D721Med (cell line): ENCODE measurements at regions not wholly inside any gene's neighbourhood (a gene's known extent, or its start where the extent isn't known, plus 50 kb on each side); places are given as distances from the start of the nearest gene placed in this dataset.

Experiments
- DNase-seq: peaks from one replicate; pipeline ENCODE4 v3.0.0; 2011; ENCODE audit warnings: low spot score; ENCODE audit not compliant: insufficient read length
- FAIRE-seq: peaks from 2 replicates; lab custom pipeline; 2011; peaks lifted over from hg19 to GRCh38; lab: Jason Lieb, UNC
- TF ChIP-seq, protein P1 (sequence below): IDR thresholded peaks from 2 replicates; pipeline ENCODE4 v1.5.1; 2012; ENCODE audit warnings: mild to moderate bottlenecking, control low read depth; ENCODE audit not compliant: insufficient read depth; ENCODE audit errors: missing control alignments

GRCh38 chr7:36070230-36070629, 82.8 kb upstream of the EEPD1 start:
- FAIRE-seq (peak; percentile 67), DNase-seq (no peak)

DNA sequence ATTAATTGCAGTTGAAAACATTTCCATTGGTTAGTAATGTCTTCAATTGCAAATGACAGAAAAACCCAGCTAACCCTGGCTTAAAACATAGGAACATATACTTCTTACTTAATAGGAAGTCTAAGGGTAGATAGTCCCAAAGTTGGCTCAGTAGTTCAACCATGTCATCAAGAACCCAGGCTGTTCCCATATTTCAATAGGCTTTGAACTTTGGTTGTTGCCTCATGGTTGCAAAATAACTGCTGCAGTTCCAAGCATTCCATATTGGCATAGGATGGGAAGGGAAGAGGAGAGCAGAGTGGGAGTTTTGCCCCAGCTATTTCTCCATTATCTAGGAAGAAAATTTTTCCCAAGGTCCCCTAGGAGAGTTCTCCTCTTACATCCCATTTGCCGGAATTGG, 81.4 kb upstream of the EEPD1 start:
- DNase-seq (no peak), FAIRE-seq (no peak)
- TF ChIP-seq, protein P1, sequence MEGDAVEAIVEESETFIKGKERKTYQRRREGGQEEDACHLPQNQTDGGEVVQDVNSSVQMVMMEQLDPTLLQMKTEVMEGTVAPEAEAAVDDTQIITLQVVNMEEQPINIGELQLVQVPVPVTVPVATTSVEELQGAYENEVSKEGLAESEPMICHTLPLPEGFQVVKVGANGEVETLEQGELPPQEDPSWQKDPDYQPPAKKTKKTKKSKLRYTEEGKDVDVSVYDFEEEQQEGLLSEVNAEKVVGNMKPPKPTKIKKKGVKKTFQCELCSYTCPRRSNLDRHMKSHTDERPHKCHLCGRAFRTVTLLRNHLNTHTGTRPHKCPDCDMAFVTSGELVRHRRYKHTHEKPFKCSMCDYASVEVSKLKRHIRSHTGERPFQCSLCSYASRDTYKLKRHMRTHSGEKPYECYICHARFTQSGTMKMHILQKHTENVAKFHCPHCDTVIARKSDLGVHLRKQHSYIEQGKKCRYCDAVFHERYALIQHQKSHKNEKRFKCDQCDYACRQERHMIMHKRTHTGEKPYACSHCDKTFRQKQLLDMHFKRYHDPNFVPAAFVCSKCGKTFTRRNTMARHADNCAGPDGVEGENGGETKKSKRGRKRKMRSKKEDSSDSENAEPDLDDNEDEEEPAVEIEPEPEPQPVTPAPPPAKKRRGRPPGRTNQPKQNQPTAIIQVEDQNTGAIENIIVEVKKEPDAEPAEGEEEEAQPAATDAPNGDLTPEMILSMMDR, result no peak

More at GRCh38 chr7:36070230-36070629, 82.8 kb upstream of the EEPD1 start:
- TF ChIP-seq, protein P1, result no peak

DNA sequence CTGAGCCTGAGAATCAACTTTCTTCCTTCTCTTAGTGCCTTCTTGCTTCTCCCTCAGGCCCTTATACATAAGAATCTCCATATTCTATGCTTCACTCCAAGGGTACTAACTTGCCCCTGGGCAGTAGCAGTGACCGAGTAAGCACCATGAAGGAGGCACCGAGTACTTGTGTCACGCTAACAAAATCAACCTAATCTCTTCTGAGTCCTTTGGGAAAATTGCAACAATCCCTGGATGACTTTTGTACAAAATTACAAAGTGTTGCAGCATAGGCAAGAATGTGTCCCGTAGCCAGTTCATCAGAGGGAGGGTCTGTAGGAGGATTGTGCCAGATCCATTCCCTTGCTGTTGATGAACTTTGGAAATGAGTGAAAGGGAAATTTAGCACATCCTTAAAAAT, 80.4 kb upstream of the EEPD1 start:
- TF ChIP-seq, protein P1, result no peak
- FAIRE-seq, result no peak
- DNase-seq, result no peak

- TF ChIP-seq, protein P1, result no peak
- DNase-seq, result no peak
- no peak for FAIRE-seq
Measured at GRCh38 chr7:36075561-36075960, 77.5 kb upstream of the EEPD1 start.

- DNase-seq, result no peak
- TF ChIP-seq, protein P1, result no peak
- FAIRE-seq, result no peak
Measured at GRCh38 chr7:36076074-36076473, 77.0 kb upstream of the EEPD1 start.

DNA sequence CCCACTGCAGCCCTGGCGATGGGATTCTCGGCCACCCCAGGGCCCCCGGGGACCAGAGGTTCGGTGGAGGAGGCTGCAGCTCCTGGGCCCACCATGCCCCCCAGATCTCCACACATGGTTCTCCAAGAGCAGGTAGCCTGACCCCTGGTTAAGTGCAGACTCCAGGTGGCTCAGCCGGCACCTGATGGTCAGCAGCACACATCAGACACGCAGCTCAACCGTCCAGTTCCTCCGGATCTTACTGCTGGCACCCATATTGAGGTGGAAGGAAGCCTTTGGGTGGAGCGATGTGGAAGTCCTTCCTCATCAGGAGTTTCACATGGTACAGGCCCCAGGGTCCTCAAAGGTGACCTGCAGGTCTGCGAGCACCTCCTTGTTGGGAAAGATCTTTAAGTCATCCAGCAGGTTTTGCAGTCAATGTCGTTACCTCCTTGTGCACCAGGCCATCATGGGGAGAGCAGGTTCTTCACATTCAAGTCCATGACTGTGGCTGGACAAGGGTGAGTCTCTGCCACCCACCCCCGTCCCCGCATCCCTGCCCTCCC, 74.2 kb upstream of the EEPD1 start:
- DNase-seq (no peak), FAIRE-seq (no peak)
- TF ChIP-seq, protein P1, result no peak

- FAIRE-seq (no peak), DNase-seq (no peak)
- TF ChIP-seq, protein P1, result no peak
Measured at GRCh38 chr7:36079446-36080025, 73.5 kb upstream of the EEPD1 start.
